HG03565 (cell line): ENCODE measurements at regions not wholly inside any gene's neighbourhood (a gene's known extent, or its start where the extent isn't known, plus 50 kb on each side); places are given as distances from the start of the nearest gene placed in this dataset.
"Not testable (repeated sequence)": the region's sequence is repeated elsewhere in the genome, so short reads cannot be mapped to it uniquely, and the experiment has no call there.

Experiments
- ATAC-seq: cut with Tn5 transposase; IDR thresholded peaks from one replicate; pipeline ENCODE4 v1.9.1; 2021; ENCODE audit warnings: mild to moderate bottlenecking, moderate library complexity; ENCODE audit not compliant: unreplicated experiment

GRCh38 chr20:41690702-41691101 is 72.5 kb upstream of the CHD6 start:
- no peak for ATAC-seq

- ATAC-seq = no peak
These were observed 68.8 kb upstream of the CHD6 start for GRCh38 chr20:41686961-41687360.

GRCh38 chr20:41685145-41685544 is 67.0 kb upstream of the CHD6 start:
- not testable (repeated sequence) for ATAC-seq

GRCh38 chr20:41678799-41679198 is 60.6 kb upstream of the CHD6 start:
- no peak for ATAC-seq

GRCh38 chr20:41672282-41672681 is 54.1 kb upstream of the CHD6 start:
- no peak for ATAC-seq

GRCh38 chr20:41671143-41671542 is 53.0 kb upstream of the CHD6 start:
- ATAC-seq = no peak

- no peak for ATAC-seq
These were observed 52.5 kb upstream of the CHD6 start for GRCh38 chr20:41670631-41671030.

GRCh38 chr20:41669708-41670263 is 51.6 kb upstream of the CHD6 start:
- no peak for ATAC-seq

GRCh38 chr20:41668057-41668749 is 50.0 kb upstream of the CHD6 start:
- no peak for ATAC-seq
